AML-193 (cell line): ENCODE measurements at regions not wholly inside any gene's neighbourhood (a gene's known extent, or its start where the extent isn't known, plus 50 kb on each side); places are given as distances from the start of the nearest gene placed in this dataset.

Source experiments
- DNase-seq, 2 experiments: peaks; one replicate each; lab custom pipeline; 2025; lab: John Stamatoyannopoulos, UW

- DNase-seq = no peak
Observed at GRCh38 chr9:126556560-126557250, 57.0 kb upstream of the LMX1B start.

DNA sequence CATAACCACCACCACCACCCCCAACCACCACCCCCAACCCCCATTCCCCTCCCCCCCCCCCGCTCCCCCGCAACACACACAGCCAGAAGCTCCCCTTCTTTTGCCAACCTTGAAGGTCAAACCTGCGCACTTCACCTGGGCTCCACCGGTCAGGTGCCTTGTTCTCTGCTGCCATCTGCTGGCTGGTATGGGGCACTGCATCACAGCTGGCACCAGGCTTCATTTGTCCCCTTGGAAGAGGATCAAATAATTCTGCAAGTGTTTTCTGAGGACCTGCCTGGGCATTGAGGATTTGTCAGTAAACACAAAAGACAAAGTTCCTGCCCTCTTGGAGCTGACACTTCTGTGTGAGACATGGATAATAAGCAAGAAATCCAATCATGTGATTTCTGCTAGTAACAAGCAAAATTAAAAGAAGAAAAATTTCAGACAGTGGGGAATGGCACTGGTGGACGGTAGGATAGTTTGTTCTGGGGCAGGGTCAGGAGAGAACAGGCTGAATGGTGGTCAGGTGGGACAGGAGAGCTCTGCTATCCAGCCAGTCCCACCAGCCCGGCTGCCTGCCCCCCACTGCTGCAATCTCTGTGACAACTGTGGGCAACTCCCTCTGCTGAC is 55.6 kb upstream of the LMX1B start:
- DNase-seq = peak; percentile 43 to 47

GRCh38 chr9:126559296-126559695 is 54.4 kb upstream of the LMX1B start:
- DNase-seq = no peak

- peak; percentile 81 to 85 for DNase-seq
Observed at GRCh38 chr9:126561582-126561981, 52.1 kb upstream of the LMX1B start.

GRCh38 chr9:126563556-126563955 is 50.2 kb upstream of the LMX1B start:
- DNase-seq = no peak
